HG03097 (cell line): ENCODE measurements at regions not wholly inside any gene's neighbourhood (a gene's known extent, or its start where the extent isn't known, plus 50 kb on each side); places are given as distances from the start of the nearest gene placed in this dataset.

Experiments
- ATAC-seq: cut with Tn5 transposase; IDR thresholded peaks from one replicate; pipeline ENCODE4 v1.9.1; 2021; ENCODE audit not compliant: unreplicated experiment, low FRiP score

DNA sequence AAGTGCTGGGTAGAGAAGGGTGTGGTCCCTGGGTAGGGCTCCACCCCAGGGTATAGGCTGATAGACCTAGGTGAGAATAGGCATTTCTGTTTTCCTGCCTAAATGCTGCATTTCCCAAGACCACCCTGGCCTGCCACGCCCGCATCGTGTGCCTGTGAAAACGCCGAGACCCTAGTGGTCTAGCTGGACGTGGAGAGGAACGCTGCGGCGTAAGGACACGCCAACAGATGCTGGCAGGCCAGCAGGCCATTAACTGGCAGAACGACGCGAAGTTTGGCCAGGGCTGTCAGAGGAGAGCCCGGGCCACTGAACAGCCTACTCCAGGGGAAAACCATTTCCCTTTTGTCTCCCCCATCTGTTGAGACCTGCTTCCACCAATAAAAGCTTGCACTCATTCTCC, 373.2 kb upstream of the FIGN start:
- ATAC-seq = no peak

DNA sequence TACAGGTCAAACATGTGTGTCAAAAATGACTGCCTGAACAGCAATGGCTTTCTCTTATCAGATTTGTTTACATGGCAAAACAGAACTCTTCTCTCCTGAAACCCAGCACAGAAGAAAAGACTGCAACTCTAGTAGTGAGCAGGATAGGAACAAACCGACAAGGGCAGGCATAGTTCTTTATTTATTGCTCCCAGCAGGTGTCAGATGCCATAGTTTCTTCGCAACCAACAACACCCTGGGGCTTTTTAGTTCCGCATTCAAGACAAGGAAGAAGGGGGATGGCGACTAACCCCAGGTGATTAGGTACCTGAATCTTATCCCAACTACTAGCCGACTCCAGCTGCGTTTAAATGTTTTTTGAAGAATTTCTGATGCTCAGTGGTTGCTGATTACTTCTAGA, 367.5 kb upstream of the FIGN start:
- no peak for ATAC-seq

DNA sequence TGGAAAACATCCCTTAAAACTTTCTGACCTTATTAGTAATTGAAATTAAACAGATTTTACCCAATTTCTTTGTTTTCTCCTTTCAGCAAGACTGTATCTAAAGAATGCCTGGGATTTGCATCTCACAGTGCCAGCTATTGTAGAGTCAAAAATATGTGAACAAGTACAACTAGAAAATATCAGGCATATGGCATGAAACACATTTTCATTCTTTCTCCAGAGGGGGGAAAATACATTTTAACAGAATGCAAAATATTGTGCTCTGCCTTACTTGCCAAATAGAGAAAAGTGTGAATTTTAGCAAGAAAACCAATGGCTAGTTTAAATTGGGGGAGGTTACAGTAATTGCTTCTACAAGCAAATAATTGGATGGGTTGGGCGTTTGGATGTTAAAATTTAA, 366.6 kb upstream of the FIGN start:
- ATAC-seq = no peak

DNA sequence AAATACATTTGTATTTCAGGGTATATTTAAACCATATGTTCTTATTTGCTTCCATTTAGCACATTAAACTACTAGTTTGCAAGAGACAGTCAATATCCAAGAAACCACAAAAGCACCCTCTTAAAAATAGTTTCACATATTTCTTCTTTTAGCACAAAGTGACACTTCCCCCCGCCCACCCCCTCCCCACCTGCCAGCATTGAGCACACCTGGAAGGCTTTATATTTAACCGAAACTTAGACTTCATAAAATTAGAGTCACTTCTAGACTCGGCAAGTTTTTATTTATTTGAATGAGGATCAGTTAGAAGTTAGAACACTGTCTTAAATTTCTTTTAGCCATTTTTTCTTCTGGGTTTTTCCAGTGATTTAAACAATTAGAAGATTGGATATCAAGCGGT, 355.9 kb upstream of the FIGN start:
- ATAC-seq = no peak

DNA sequence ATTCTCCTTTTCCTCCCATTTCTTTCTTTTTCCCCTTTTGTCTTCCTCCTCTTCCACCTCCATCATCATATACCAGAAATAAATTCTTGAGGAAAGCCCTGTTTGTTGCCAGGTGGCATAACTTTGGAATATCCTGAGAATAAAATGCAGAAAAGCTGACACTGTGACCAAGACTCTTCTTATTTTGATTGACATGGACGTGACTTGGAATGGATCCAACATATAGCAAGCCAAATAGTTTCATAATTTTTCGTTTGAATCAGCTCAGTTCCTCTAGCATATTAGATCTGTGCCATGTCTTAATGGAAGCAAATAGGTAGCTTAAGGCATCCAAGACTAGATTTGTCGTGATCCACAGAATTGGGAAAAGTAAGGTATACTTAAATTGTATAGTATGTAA, 354.7 kb upstream of the FIGN start:
- no peak for ATAC-seq

DNA sequence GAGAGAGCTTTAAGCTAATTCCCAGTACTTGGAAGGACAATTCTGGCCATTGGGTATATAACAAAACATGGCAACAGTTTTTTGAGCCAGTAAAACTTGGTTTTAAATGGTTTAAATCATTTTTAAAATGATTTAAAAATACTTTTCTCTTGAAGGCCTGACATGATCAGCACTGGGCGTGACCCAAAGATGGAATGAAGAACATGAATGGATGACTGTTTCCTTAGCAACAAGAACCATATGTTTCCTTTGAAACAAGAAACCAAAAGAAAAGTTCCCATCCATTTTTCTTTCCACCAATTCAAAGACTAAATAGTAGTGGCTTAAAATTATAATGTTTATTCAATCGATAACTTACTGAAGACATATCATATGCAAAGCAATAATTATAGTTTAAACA, 348.3 kb upstream of the FIGN start:
- ATAC-seq = no peak

DNA sequence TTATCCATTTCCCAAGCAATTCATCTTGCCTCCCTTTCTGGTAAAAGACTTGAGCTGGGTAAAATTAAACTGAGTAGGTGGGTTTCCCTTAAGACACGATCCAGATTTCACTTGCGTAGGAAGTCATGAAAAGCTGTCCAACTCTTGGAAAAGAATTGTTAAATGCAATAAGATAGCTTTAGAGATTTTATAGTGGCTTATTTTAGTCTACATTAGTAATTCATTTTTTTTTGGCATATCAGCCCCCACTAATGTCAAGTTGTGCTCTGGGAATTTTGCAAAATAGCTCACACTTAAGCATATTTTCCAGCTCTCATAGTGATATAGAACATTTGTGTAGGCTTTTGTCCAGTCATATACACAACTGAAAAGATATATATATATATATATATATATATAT, 344.7 kb upstream of the FIGN start:
- ATAC-seq = no peak

DNA sequence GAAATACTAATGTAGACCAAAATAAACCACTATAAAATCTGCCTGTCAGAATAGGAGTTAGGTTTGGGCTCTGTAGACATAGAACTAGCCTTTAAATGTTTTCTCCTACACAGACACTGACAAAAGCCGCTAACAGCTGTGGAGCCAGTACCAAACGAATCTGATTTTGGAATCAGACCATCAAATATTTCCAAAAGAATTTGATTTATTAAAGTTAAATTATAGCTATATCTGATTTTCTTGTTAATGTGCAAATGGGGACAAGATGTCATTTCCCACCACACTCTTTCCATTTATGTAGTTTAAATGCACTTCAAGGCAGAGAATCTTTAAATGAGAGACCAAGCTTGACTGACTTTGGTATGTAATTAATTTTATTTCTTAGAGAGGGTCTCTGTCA, 343.4 kb upstream of the FIGN start:
- ATAC-seq = no peak

DNA sequence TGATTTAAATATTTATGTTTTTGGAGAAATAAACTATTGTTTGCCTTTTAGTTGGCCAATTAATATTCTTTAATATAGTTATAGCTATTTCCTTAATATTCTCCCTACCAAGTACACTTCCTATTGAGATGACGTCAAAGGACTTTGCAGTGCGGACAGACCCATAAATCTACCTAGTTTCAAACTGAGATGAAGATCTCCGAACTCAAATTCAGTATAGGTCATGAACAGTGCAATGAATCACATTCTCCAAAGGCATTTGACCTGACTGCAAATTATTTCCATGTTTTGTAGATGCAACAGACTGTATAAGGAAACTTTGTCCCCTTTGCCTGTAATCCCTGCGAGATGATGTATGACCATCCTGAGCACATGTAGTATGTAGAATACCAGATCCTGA, 342.6 kb upstream of the FIGN start:
- no peak for ATAC-seq

DNA sequence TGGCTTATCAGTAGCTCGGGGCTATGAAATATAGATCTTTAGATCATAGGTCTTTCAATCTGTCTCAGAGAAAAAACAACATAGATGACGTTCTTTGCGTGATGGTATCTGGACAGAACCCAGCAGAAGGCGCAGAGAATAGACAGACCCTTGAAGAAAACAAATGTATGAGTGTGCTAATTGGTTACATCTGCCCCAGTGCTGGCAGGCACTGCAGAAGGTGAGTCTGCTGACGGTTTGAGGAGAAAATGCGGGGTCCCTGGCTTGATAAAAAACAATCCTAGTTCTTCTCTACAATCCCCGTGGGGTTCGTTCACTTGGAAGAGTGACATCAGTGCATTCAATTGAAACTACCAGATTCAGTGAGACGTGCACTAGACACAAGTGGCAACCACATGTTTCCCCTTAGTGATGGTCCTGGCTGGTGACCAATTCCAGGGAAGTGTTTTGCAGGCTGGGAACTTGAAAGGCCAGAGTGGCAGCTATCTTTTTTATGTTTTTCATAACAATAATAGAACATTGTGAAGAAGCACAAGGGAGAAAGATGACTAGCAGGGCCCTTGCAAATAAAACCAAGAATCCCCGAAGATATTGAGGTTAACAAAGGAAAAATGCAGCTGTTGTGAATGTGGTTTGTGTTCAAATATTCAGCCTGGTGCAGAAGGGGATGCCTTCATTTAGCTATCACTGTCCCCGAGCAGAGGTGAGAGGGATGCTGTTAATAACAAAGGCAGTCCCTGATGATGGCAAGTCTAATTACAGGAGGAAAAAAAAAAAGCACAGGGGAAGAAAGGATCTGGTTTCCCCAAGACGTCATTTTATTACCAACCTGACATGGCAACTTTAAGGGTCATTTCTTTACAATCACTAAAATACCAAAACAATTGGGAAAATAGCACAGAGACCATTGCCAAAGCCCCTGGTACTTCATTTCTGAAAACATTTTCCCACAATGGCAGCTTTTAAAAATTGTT, 337.6 kb upstream of the FIGN start:
- ATAC-seq = no peak

DNA sequence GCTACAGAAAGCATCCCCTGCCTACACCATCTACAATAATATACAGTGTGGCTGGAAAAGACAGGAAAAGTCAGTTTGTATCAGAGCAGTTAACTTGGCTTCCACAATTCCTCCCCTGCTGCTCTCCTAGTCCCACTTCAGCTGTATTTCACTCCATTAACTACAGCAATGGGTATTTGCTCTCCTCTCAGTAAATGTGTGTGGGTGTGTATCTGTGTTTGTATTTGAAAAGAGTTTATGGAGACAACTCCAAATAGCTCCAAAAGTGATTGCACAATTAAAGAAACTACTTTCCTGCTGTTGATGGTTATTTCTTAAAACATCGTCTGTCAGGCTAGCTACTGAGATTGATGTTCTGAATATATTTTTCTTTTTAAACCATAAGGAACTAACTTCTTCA, 333.7 kb upstream of the FIGN start:
- no peak for ATAC-seq

DNA sequence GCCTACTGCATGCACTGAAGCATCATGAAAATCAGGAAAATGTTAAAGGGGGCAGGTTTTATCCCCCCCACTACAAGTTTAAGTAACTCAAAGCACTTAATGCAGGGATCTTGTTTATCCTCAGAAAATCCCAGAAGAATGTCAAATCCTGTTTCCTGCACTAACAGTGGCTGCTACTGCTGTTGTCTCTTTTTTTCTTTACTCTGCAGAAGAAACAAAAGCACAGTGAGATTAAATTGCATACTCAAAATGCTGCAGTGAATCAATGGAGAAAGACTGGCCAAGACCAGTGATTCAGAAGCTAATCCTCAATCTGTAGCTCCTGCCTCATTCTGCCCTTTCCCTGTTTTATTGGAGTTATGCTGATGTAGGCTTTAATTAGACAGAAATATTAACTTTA, 332.3 kb upstream of the FIGN start:
- no peak for ATAC-seq

DNA sequence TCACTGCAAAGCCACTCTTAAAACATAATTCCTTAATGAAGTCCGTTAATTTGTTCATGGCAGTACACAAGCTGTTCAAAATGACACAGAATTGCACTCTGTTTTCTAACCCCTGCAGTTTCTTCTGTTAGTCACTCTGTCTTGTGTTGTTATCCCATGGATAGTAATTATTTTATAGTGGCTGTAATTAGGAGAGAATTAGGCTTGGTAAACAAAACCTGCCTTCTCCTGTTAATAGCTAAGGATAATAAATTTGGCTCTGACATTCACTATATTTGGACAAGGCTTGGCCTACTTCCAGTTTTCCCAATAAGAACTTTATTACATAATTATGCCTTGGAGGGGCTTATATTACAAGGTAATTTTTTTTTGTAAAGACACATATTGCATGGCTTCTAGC, 330.3 kb upstream of the FIGN start:
- ATAC-seq = no peak

DNA sequence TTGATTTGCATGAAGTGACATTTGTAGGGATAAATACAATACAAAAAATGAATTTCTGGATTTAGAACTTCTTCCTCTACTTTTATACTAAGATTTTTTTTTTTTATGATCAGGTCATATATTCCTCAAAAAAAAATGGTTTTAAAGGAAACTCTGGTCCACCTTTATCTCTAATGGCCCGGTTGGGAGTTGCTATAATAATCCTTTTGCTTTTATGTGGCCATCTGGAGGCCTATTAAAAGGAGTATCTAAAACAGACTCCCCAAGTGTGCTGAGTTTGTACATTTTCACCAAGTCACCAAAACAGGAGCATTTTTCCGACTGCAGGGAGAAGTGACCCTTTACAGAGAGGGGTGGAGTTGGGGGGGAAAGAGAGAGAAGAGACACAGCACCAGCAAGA, 329.2 kb upstream of the FIGN start:
- ATAC-seq = no peak

DNA sequence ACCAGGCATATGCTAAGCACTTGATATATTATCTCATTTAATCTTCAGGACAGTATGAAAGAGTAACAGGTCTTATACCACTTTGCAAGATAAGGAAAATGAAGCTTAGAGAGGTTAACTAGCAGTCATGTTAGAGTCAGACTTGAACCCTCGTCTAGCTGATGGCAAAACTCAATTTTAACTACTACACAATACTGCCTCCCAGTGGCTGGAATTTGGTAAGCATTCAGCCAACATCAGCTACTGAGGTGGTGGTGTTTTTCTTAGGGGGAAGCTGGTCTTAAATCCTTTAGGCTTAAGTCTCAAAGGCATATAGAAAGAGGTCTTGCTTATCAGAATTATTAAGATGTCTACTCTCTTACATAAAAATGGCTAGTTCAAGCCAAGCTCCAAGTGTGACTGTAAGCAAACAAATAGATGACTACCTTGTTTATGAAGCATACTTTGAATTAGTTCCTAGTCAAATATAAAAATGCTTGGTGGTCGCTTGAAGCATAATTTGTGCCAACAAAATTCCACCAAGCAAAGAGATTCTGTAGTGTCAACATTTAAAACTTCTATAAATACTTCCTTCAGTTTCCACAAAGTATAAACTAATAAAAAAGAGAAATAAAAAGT, 325.4 kb upstream of the FIGN start:
- ATAC-seq = no peak

DNA sequence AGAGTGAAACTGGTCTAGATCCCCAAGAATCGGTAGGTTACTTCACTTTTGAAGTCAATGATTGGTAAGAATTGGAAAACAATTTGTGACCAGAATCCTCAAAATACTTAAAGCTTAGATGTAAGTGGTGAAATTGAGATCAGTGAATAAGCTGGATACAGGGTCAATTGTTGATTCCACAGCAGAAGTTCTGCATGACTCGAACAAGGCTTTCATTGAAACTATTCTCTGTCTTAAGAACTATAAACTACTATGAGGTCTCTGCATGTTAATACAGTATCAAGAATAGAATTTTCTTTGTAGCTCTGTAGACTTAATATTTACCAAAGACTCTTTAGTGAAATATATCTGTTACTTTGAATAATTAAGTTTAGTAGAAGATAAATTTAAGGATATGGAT, 324.2 kb upstream of the FIGN start:
- ATAC-seq = no peak

DNA sequence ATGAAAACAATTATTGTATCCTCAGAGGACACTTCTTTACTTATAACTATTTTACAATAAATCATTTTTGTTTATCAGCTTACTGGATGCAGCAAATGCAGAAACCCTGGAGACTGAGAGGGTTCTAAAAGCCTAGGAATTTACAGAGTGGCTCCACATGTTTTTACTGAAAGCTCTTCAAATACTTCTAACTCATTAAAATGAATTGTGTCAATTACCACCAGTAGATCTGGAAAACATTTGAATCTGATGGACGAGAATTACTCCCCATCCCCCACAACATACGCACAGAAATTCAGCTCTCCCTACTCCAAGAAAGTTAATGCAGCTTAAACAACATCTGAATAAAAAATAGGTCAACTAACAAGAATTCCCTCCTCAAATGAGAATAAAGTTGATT, 319.8 kb upstream of the FIGN start:
- ATAC-seq = no peak

DNA sequence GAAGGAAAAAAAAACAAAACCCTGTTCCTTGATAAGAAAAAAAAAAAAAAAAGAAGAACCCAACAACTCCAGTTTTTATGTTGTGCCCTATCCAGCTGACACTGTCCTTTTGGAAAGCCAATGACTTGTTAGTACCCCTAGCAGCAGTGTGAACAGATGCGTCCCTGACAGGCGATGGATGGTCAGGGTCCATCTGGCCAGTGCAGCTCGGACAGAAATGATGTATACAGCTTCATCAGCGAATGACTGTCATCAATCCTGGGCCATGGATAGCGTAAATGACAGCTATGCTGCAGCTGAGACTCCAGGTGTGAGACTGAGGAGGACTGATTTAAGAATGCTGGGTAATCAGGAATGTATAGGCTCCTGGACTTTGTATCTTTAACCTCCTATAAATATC, 318.8 kb upstream of the FIGN start:
- no peak for ATAC-seq

DNA sequence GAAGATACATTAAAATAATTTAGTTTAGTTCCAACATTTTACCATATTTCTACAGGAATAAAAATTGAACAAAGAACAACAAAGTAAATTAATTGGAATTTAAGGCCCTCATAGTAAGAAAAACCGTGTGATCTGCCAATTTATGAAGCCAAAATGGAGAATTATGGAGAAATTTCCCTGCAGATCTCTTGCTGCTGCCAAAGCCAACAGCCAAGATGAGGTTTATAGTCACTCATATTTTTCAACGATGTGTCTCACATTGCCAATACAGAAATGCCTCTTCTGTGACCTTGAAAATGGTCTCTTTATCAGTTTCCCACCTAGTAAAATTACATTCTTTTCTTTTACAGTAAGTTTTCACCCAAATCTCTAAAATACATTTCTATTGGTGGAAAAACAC, 317.2 kb upstream of the FIGN start:
- ATAC-seq = no peak

DNA sequence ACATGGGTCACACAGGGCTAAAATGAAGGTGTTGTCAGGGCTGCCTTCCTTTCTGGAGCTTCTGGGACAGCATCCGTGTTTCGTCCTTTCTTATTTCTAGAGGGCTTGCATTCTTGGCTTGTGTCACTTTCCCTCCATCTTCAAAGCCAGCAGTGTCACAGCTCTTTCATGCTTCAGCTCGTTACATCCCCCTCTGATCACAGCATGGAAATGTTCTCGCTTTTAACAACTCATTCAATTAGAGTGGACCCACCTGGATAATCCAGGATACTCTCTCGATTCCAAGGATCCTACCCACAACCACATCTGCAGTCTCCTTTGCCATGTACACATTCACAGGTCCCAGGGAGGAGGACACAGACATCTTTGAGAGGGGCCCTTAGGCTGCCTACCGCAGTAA, 316.2 kb upstream of the FIGN start:
- ATAC-seq = no peak

DNA sequence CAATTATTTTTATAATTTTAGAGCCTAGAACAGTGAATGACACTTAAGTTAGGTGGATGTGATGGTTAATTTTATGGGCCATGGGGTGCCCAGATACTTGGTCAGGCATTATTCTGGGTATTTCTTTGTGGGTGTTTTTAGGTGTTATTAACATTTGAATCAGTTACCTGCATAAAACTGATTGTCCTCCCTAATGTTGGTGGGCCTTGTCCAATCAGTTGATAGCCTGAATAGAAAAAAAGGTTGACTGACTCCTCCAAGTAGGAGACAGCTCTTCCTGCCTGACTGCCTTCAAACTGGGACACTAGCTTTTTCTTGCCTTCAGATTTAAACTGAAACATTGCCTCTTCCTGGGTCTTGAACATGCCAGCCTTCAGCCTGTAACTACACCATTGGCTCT, 312.9 kb upstream of the FIGN start:
- ATAC-seq = no peak

DNA sequence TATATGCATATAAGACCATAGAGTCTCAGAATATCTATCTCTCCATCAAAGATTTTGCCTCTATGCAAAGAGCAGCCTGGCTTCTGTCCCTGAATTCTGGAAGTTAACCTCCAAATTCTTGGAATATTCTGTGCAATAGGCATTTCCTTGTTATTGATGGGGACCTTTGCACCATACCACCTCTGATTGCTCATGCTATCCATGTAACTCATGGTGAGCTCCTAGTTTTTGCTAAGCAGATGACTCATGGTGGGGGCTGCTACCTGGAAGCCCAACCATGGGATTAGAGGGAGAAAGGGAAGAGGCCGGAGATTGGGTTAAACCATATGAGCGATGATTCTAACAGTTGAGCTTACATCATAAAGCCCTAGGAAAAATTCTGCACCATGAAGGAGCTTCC, 310.2 kb upstream of the FIGN start:
- no peak for ATAC-seq
